ENCODE measurements at regions not wholly inside any gene's neighbourhood (a gene's known extent, or its start where the extent isn't known, plus 50 kb on each side); places are given as distances from the start of the nearest gene placed in this dataset.

DNA sequence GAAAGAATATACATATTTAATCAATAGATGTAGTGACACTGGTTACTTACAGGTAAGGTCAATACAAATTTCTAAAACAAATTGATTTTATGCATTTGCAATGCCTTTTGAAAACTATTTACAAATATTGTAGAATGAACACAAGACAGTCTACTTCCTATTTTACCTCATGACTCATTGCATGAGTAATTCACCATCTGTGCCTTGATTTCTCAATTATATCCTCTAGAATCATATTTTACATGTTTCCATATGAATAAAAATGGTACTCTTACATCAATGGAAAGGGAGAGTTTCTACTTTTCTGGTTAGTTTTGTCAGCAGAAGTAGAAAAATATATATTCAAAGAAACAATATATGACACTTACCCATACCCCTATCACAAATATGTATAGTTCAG, 203.8 kb upstream of the CDH7 start:
- Histone ChIP-seq H3K4me2 (ENCODE audit: low read depth, low read length) (no peak overlapping the region), H3K4me1 (ENCODE audit: insufficient read depth, low read length) (no peaks in the 10 kb centered on the region), H3K36me3 (replicated peaks in 1 of 2; ENCODE audit: control insufficient read depth in 1 of 2, insufficient read depth in 2 of 2, low read length in 2 of 2) (no peaks in the 10 kb centered on the region), H3K27ac (ENCODE audit: extremely low read length, insufficient read depth, low read length) (no peak overlapping the region), H4K20me1 (ENCODE audit: insufficient read depth, low read length) (no peaks in the 10 kb centered on the region), H3K9ac (ENCODE audit: insufficient read depth, low read depth, low read length) (no peak overlapping the region), H2AFZ (ENCODE audit: low read length) (no peak overlapping the region), H3K9me3 (ENCODE audit: low read length) (no peaks in the 10 kb centered on the region), H3K27me3 (ENCODE audit: control insufficient read depth in 1 of 2, insufficient read depth in 2 of 2, low read length in 2 of 2) (no peaks in the 10 kb centered on the region), H3K4me3 (replicated peaks in 1 of 3; ENCODE audit: insufficient read depth in 1 of 3, low read depth in 2 of 3, low read length in 3 of 3) (no peak overlapping the region), H3K79me2 (ENCODE audit: insufficient read depth, low read length) (no peaks in the 10 kb centered on the region)
- ChIA-PET CTCF (ENCODE audit: low intra/inter-chr PET ratio, low total read pairs) (no interaction called here), POLR2A (no interaction called here)
- BruUV-seq (replicated peaks), result no TSS peak
- FAIRE-seq (no peak), DNase-seq (ENCODE audit: low spot score) (no peak), ATAC-seq (no peak)
- intact Hi-C loops (cut with micrococcal nuclease; ENCODE audit: unreplicated experiment), result no loop called here
- in situ Hi-C loops (cut with HindIII; ENCODE audit: extremely low pct_ligation_motif_present, low pct_unique_long_range_greater_than_20kb), result no loop called here
- TF ChIP-seq, protein P1, sequence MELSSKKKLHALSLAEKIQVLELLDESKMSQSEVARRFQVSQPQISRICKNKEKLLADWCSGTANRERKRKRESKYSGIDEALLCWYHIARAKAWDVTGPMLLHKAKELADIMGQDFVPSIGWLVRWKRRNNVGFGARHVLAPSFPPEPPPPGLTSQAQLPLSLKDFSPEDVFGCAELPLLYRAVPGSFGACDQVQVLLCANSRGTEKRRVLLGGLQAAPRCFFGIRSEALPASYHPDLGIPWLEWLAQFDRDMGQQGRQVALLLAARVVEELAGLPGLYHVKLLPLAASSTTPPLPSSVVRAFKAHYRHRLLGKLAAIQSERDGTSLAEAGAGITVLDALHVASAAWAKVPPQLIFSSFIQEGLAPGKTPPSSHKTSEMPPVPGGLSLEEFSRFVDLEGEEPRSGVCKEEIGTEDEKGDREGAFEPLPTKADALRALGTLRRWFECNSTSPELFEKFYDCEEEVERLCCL (CRISPR knock-in tag; IDR thresholded peaks at IDR 0.05; ENCODE audit: borderline replicate concordance), result no peak
- TF ChIP-seq, protein P2, sequence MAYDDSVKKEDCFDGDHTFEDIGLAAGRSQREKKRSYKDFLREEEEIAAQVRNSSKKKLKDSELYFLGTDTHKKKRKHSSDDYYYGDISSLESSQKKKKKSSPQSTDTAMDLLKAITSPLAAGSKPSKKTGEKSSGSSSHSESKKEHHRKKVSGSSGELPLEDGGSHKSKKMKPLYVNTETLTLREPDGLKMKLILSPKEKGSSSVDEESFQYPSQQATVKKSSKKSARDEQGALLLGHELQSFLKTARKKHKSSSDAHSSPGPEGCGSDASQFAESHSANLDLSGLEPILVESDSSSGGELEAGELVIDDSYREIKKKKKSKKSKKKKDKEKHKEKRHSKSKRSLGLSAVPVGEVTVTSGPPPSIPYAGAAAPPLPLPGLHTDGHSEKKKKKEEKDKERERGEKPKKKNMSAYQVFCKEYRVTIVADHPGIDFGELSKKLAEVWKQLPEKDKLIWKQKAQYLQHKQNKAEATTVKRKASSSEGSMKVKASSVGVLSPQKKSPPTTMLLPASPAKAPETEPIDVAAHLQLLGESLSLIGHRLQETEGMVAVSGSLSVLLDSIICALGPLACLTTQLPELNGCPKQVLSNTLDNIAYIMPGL (CRISPR knock-in tag; IDR thresholded peaks at IDR 0.05; ENCODE audit: borderline replicate concordance in 1 of 2, low read depth in 1 of 2), result no peak
- TF ChIP-seq, protein P3, sequence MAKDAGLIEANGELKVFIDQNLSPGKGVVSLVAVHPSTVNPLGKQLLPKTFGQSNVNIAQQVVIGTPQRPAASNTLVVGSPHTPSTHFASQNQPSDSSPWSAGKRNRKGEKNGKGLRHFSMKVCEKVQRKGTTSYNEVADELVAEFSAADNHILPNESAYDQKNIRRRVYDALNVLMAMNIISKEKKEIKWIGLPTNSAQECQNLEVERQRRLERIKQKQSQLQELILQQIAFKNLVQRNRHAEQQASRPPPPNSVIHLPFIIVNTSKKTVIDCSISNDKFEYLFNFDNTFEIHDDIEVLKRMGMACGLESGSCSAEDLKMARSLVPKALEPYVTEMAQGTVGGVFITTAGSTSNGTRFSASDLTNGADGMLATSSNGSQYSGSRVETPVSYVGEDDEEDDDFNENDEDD (CRISPR knock-in tag; IDR thresholded peaks at IDR 0.05; ENCODE audit: borderline replicate concordance), result no peak
- TF ChIP-seq MBD4 (IDR thresholded peaks at IDR 0.05; ENCODE audit: borderline replicate concordance, low read length) (no peak), ZNF567 (CRISPR knock-in tag; IDR thresholded peaks at IDR 0.05; ENCODE audit: borderline replicate concordance) (no peak)
- TF ChIP-seq, protein P4, sequence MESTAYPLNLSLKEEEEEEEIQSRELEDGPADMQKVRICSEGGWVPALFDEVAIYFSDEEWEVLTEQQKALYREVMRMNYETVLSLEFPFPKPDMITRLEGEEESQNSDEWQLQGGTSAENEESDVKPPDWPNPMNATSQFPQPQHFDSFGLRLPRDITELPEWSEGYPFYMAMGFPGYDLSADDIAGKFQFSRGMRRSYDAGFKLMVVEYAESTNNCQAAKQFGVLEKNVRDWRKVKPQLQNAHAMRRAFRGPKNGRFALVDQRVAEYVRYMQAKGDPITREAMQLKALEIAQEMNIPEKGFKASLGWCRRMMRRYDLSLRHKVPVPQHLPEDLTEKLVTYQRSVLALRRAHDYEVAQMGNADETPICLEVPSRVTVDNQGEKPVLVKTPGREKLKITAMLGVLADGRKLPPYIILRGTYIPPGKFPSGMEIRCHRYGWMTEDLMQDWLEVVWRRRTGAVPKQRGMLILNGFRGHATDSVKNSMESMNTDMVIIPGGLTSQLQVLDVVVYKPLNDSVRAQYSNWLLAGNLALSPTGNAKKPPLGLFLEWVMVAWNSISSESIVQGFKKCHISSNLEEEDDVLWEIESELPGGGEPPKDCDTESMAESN (CRISPR knock-in tag; conservative IDR thresholded peaks at IDR 0.05), result no peak
